NCI-H2171 (cell line): ENCODE measurements at regions not wholly inside any gene's neighbourhood (a gene's known extent, or its start where the extent isn't known, plus 50 kb on each side); places are given as distances from the start of the nearest gene placed in this dataset.
"Not testable (repeated sequence)": the region's sequence is repeated elsewhere in the genome, so short reads cannot be mapped to it uniquely, and the experiment has no call there.

Experiments
- DNase-seq: peaks from one replicate; lab custom pipeline; 2025; lab: John Stamatoyannopoulos, UW

- DNase-seq: no peak
These were observed 705.2 kb upstream of the IGFBP3 start for GRCh38 chr7:46626261-46626660.

- no peak for DNase-seq
These were observed 704.0 kb upstream of the IGFBP3 start for GRCh38 chr7:46625032-46625431.

GRCh38 chr7:46622251-46622650 is 701.2 kb upstream of the IGFBP3 start:
- DNase-seq: no peak

GRCh38 chr7:46619723-46620310 is 698.7 kb upstream of the IGFBP3 start:
- no peak for DNase-seq

- DNase-seq: no peak
These were observed 695.6 kb upstream of the IGFBP3 start for GRCh38 chr7:46616636-46617035.

GRCh38 chr7:46613551-46613950 is 692.5 kb upstream of the IGFBP3 start:
- no peak for DNase-seq

- DNase-seq: no peak
These were observed 692.0 kb upstream of the IGFBP3 start for GRCh38 chr7:46613116-46613515.

GRCh38 chr7:46611508-46611907 is 690.4 kb upstream of the IGFBP3 start:
- DNase-seq: no peak

- DNase-seq: no peak
These were observed 689.7 kb upstream of the IGFBP3 start for GRCh38 chr7:46610746-46611145.

GRCh38 chr7:46607176-46607575 is 686.1 kb upstream of the IGFBP3 start:
- DNase-seq: no peak

- DNase-seq: no peak
These were observed 685.7 kb upstream of the IGFBP3 start for GRCh38 chr7:46606761-46607160.

GRCh38 chr7:46604241-46604661 is 683.2 kb upstream of the IGFBP3 start:
- DNase-seq: no peak

GRCh38 chr7:46603780-46604179 is 682.7 kb upstream of the IGFBP3 start:
- no peak for DNase-seq

- DNase-seq: no peak
These were observed 682.3 kb upstream of the IGFBP3 start for GRCh38 chr7:46603296-46603752.

- no peak for DNase-seq
These were observed 679.3 kb upstream of the IGFBP3 start for GRCh38 chr7:46600340-46600739.

GRCh38 chr7:46594831-46595230 is 673.8 kb upstream of the IGFBP3 start:
- not testable (repeated sequence) for DNase-seq

GRCh38 chr7:46590918-46591905 is 670.1 kb upstream of the IGFBP3 start:
- not testable (repeated sequence) for DNase-seq

GRCh38 chr7:46589286-46589685 is 668.2 kb upstream of the IGFBP3 start:
- DNase-seq: no peak

- DNase-seq: no peak
These were observed 665.3 kb upstream of the IGFBP3 start for GRCh38 chr7:46586406-46586805.

- no peak for DNase-seq
These were observed 662.6 kb upstream of the IGFBP3 start for GRCh38 chr7:46583656-46584055.

- DNase-seq: no peak
These were observed 660.2 kb upstream of the IGFBP3 start for GRCh38 chr7:46581268-46581667.

- no peak for DNase-seq
These were observed 659.7 kb upstream of the IGFBP3 start for GRCh38 chr7:46580766-46581165.

GRCh38 chr7:46577394-46577793 is 656.3 kb upstream of the IGFBP3 start:
- DNase-seq: no peak
